ENCODE measurements at regions not wholly inside any gene's neighbourhood (a gene's known extent, or its start where the extent isn't known, plus 50 kb on each side); places are given as distances from the start of the nearest gene placed in this dataset.

DNA sequence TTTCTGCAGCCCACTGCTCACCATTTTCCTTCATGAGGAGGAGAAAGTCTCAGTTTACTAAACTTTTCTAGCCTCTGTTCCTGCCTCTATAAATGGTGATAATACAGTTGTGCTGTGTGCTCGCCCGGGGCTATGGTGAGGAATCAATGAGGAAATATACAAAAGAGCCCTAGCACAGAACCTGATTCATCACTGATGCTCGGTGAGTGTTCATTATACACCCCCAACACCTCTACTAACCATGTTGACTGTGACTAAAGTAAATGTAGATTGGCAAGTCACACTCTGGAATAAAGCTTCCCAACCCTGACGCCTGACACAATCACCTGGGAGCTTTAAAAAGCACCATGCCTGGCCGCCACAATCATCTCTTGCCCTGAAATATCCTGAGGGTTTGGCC is 118.8 kb upstream of the CYP1B1 start:
- DNase-seq (ENCODE audit: low read depth), result no peak
- TF ChIP-seq, protein P1, sequence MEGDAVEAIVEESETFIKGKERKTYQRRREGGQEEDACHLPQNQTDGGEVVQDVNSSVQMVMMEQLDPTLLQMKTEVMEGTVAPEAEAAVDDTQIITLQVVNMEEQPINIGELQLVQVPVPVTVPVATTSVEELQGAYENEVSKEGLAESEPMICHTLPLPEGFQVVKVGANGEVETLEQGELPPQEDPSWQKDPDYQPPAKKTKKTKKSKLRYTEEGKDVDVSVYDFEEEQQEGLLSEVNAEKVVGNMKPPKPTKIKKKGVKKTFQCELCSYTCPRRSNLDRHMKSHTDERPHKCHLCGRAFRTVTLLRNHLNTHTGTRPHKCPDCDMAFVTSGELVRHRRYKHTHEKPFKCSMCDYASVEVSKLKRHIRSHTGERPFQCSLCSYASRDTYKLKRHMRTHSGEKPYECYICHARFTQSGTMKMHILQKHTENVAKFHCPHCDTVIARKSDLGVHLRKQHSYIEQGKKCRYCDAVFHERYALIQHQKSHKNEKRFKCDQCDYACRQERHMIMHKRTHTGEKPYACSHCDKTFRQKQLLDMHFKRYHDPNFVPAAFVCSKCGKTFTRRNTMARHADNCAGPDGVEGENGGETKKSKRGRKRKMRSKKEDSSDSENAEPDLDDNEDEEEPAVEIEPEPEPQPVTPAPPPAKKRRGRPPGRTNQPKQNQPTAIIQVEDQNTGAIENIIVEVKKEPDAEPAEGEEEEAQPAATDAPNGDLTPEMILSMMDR (IDR thresholded peaks at IDR 0.05; ENCODE audit: low read length, missing control alignments), result no peak
- H3K4me3 ChIP-seq (replicated peaks; ENCODE audit: low read depth, low read length), result no peak overlapping the region

DNA sequence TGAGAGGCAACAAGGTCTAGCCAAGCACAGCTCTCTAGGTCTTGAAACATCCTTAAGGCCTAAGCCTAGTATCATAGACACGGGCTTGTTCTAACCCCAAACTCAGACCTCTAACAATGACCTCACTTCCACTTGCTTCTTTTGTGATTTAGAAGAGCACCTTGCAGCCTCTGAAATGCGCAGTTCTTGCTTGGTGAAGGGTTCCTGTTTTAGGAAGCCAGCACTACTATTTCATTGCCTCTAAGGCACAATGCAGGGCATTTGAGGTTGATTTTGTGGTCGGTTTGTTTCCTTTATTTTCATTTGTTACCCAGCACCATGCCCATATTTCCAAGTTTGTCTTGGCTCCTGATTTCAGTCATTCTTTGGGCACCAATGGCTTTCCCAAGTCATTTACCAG is 117.0 kb upstream of the CYP1B1 start:
- DNase-seq (ENCODE audit: low read depth), result no peak
- H3K4me3 ChIP-seq (replicated peaks; ENCODE audit: low read depth, low read length), result no peak overlapping the region
- TF ChIP-seq, protein P1 (IDR thresholded peaks at IDR 0.05; ENCODE audit: low read length, missing control alignments), result no peak

DNA sequence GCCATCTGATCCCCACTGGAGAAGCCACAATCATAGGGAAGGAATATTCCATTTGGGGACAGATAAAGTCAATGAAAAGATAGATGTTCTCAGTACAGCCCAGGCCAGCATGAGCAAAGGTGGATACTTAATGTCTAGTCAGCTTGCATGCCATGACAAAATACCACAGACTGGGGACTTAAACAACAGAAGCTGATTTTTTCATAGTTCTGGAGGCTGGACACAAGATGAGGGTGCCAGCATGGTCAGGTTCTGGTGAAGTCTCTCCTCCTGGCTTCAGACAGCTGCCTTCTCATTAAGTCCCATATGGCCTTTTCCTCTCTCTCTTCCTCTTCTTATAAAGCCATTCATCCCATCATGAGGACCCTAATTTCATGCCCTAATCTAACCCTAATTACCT is 116.1 kb upstream of the CYP1B1 start:
- DNase-seq (ENCODE audit: low read depth), result no peak
- no peak overlapping the region for H3K4me3 ChIP-seq (replicated peaks; ENCODE audit: low read depth, low read length)
- TF ChIP-seq, protein P1 (IDR thresholded peaks at IDR 0.05; ENCODE audit: low read length, missing control alignments), result no peak

DNA sequence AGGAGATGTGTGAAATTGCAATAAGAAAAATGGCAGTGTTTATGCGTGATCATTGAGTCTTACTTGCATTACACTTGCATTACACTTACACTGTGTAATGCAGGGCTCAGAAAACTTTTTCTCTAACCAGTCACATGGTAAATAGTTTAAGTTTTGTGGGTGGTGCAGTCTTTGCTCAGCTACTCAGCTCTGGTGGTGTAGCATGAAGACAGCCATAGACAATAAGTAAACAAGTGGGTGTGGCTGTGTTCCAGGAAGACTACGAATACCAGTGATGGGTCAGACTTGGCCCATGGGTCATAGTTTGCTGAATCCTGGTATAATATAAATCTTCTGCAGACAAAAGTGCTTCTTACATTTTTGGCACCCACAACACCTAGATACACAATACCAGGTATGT is 115.6 kb upstream of the CYP1B1 start:
- DNase-seq (ENCODE audit: low read depth), result no peak
- TF ChIP-seq, protein P1 (IDR thresholded peaks at IDR 0.05; ENCODE audit: low read length, missing control alignments), result no peak
- no peak overlapping the region for H3K4me3 ChIP-seq (replicated peaks; ENCODE audit: low read depth, low read length)

DNA sequence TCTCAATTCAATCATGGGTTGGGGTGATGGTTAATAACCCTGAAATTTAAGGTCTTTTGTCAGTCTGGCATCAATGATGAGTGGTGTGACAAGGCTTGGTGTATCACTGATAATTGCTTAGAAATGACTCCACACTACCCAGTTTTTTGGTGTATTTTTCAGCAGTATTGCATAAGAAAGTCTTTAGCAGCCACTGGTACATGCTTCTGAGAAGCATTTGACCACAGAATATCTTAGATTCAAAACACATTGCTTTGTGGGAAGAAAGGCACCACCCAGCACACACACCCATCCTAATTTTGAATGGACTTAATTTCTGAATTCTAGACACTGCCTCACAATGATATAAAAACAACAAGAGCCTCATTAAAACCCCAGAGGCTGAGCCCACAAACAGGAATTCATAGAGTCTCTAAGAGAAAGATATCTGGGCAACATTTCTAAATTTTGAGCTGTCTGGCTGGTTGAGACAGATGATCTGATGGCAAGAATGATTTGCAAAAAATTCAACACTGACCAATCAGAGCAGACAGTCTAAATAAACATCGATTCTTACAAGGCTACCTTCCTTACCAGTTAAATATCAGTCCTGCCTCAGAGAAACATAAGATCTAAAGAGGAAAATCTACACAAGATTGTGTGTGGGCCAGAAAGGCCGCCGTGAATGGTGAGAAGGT is 114.7 kb upstream of the CYP1B1 start:
- TF ChIP-seq, protein P1 (IDR thresholded peaks at IDR 0.05; ENCODE audit: low read length, missing control alignments), result no peak
- no peak overlapping the region for H3K4me3 ChIP-seq (replicated peaks; ENCODE audit: low read depth, low read length)
- peak; percentile 73 for DNase-seq (ENCODE audit: low read depth)

DNA sequence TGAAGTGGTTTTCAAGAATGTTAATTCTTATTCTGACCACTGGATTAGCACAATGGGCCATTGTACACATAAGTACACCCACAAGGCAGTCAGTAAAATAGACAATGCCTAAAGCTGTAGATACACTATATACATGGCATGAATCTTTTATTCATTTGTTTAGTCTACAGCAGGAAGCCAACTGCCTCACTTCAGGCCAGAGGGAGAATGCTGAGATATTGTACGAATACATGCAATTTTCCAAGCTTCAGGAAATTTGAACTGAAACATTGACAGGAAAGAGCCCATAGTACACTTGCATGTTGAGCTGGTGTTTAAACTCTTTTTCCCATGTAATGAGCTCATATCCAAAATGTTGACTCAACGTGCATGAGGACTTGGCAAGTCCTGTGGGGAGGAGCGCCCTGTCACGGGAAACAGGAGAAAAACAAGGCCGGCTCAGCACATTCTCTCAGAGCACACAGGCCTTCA is 111.6 kb upstream of the CYP1B1 start:
- no peak overlapping the region for H3K4me3 ChIP-seq (replicated peaks; ENCODE audit: low read depth, low read length)
- DNase-seq (ENCODE audit: low read depth), result peak; percentile 96

More for the DNA sequence above, 111.6 kb upstream of the CYP1B1 start:
- TF ChIP-seq, protein P1 (IDR thresholded peaks at IDR 0.05; ENCODE audit: low read length, missing control alignments), result no peak
